ENCODE measurements at regions not wholly inside any gene's neighbourhood (a gene's known extent, or its start where the extent isn't known, plus 50 kb on each side); places are given as distances from the start of the nearest gene placed in this dataset.
"Not testable (repeated sequence)": the region's sequence is repeated elsewhere in the genome, so short reads cannot be mapped to it uniquely, and the experiment has no call there.

DNA sequence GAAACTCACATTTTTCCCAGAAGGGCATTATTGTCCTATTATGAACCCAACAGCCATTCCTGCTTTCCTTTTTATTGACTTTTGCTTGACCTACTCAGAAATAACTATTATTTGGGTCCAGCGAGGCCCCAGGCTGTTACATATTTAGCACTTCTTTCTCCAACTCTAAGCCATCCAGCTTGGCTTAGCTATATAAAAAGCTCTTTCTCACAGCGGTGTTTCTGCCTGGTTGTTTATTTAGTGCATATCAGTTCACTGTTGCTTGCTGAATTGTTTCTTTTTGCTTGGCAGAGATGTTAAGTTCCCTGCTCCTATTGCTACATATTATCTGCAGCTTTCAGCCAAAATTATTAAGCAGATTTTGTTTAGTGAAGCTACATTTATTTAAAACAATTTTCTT lies 1156.8 kb upstream of the SEMA6A start:
- Histone ChIP-seq H3K9me3 (replicated peaks) (no peaks in the 10 kb centered on the region), H3K4me3 (no peak overlapping the region), H3K27ac (replicated peaks) (no peak overlapping the region), H3K4me1 (no peaks in the 10 kb centered on the region), H3K36me3 (no peaks in the 10 kb centered on the region), H3K27me3 (ENCODE audit: low read depth) (no peaks in the 10 kb centered on the region)
- intact Hi-C loops (cut with micrococcal nuclease) = no loop called here
- TF ChIP-seq, protein P1, sequence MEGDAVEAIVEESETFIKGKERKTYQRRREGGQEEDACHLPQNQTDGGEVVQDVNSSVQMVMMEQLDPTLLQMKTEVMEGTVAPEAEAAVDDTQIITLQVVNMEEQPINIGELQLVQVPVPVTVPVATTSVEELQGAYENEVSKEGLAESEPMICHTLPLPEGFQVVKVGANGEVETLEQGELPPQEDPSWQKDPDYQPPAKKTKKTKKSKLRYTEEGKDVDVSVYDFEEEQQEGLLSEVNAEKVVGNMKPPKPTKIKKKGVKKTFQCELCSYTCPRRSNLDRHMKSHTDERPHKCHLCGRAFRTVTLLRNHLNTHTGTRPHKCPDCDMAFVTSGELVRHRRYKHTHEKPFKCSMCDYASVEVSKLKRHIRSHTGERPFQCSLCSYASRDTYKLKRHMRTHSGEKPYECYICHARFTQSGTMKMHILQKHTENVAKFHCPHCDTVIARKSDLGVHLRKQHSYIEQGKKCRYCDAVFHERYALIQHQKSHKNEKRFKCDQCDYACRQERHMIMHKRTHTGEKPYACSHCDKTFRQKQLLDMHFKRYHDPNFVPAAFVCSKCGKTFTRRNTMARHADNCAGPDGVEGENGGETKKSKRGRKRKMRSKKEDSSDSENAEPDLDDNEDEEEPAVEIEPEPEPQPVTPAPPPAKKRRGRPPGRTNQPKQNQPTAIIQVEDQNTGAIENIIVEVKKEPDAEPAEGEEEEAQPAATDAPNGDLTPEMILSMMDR (IDR thresholded peaks at IDR 0.05; ENCODE audit: borderline replicate concordance) = no peak
- DNase-seq = no peak

DNA sequence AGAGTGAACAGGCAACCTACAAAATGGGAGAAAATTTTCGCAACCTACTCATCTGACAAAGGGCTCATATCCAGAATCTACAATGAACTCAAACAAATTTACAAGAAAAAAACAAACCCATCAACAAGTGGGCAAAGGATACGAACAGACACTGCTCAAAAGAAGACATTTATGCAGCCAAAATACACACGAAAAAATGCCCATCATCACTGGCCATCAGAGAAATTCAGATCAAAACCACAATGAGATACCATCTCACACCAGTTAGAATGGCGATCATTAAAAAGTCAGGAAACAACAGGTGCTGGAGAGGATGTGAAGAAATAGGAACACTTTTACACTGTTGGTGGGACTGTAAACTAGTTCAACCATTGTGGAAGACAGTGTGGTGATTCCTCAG lies 1146.2 kb upstream of the SEMA6A start:
- H3K27ac ChIP-seq (replicated peaks); H3K27me3 ChIP-seq (ENCODE audit: low read depth); H3K36me3 ChIP-seq; intact Hi-C loops (cut with micrococcal nuclease); H3K4me3 ChIP-seq; DNase-seq; H3K4me1 ChIP-seq: not testable (repeated sequence)
- peaks cover 21% of the 10 kb centered on the region for H3K9me3 ChIP-seq (replicated peaks)

DNA sequence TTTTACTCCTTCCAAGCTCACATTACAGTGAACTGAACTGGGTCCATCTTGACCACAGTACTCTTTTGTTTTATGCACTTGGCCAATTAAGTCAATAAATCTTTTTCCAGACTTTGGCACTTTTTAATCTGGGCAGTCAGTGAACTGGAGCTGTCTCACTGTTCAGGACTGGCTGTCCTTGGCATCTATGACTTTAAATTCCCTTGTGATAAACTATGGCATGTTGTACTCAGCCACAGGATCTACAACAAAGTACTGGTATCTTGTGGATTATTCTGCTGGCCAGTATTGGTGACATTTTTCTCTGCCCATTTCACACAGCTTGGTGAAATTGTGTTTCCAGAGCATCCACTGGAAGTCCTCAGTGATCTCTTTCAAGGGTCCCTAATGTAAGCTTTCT lies 1144.8 kb upstream of the SEMA6A start:
- intact Hi-C loops (cut with micrococcal nuclease) = no loop called here
- H3K27me3 ChIP-seq (ENCODE audit: low read depth) = no peaks in the 10 kb centered on the region
- H3K36me3 ChIP-seq = no peaks in the 10 kb centered on the region
- no peaks in the 10 kb centered on the region for H3K4me1 ChIP-seq
- DNase-seq = no peak
- TF ChIP-seq, protein P1 (IDR thresholded peaks at IDR 0.05; ENCODE audit: borderline replicate concordance) = no peak
- peaks cover 30% of the 10 kb centered on the region for H3K9me3 ChIP-seq (replicated peaks)
- H3K27ac ChIP-seq (replicated peaks) = no peak overlapping the region
- H3K4me3 ChIP-seq = no peak overlapping the region

DNA sequence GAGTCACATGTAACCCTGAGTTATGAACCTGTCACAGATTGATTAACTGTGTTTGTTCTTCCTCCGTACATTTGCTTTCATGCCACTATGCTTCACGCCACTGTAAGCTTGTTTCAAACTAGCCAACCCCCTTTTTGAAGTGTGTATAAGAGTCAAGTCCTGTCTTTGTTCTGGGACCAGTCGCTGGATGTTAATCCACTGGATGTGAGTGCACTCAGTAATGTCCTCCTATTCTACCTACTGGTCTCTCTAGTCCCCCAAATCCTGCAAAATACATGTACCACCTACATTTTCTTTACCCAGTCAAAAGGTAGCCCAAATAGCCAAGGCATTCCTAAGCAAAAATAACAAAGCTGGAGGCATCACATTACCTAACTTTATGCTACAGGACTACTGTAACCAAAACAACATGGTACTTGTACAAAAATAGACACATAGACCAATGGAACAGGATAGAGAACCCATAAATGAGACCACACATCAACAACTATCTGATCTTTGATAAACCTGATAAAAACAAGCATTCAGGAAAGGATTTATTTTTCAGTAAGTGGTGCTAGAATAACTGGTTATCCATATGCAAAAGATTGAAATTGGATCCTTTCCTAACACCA lies 1139.1 kb upstream of the SEMA6A start:
- TF ChIP-seq, protein P1 (IDR thresholded peaks at IDR 0.05; ENCODE audit: borderline replicate concordance) = no peak
- no peak overlapping the region for H3K27ac ChIP-seq (replicated peaks)
- intact Hi-C loops (cut with micrococcal nuclease) = no loop called here

DNA sequence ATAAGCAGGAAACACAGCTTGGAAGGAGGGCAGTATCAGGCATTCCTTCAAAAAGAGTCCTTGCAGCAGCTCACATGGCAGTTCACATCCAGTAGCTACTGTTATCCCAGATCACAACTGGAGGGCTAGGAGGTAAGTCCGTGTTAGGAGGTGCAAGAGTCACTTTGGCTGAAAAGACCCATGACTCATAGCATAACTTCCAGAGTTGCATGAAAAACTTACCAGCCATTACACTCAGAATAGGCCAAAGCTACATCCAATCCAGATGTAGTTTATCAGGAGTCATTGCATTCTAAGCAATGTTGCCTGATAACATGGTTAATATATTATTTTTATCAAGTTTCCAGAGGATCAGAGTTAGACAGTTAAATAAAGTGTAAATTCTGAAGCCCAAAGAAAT lies 1126.4 kb upstream of the SEMA6A start:
- intact Hi-C loops (cut with micrococcal nuclease) = no loop called here
- no peak for DNase-seq
- TF ChIP-seq, protein P1 (IDR thresholded peaks at IDR 0.05; ENCODE audit: borderline replicate concordance) = no peak

More for the DNA sequence above, 1139.1 kb upstream of the SEMA6A start:
- no peak for DNase-seq
- H3K27me3 ChIP-seq (ENCODE audit: low read depth) = no peaks in the 10 kb centered on the region
- H3K36me3 ChIP-seq = no peaks in the 10 kb centered on the region
- H3K4me3 ChIP-seq = no peak overlapping the region
- H3K4me1 ChIP-seq = no peaks in the 10 kb centered on the region
- peaks cover 69% of the 10 kb centered on the region for H3K9me3 ChIP-seq (replicated peaks)

DNA sequence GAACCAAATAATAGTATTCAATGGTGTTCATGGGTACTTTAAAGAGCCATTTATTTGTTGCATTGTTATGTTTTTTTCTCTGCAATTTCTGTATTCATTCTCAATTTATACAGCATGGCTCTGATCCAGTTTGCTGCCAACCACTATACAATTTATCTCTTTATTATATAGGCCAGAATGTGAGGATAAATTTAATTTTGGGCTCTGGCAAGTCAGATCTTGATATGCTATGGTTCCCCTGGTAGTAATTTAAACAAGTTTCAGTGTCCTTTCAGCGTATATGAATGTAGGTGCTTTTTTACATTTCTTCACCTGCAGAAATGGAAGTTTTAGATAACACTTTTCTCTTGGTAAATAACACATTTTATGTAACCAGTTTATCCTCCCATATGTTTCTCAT lies 1118.0 kb upstream of the SEMA6A start:
- H3K27ac ChIP-seq (replicated peaks) = no peak overlapping the region

More for the DNA sequence above, 1126.4 kb upstream of the SEMA6A start:
- Histone ChIP-seq H3K36me3 (no peaks in the 10 kb centered on the region), H3K27me3 (ENCODE audit: low read depth) (no peaks in the 10 kb centered on the region), H3K4me3 (no peak overlapping the region), H3K4me1 (no peaks in the 10 kb centered on the region), H3K27ac (replicated peaks) (no peak overlapping the region), H3K9me3 (replicated peaks) (no peaks in the 10 kb centered on the region)

More for the DNA sequence above, 1118.0 kb upstream of the SEMA6A start:
- H3K27me3 ChIP-seq (ENCODE audit: low read depth) = no peaks in the 10 kb centered on the region
- DNase-seq = no peak
- H3K9me3 ChIP-seq (replicated peaks) = no peaks in the 10 kb centered on the region
- TF ChIP-seq, protein P1 (IDR thresholded peaks at IDR 0.05; ENCODE audit: borderline replicate concordance) = no peak
- no peak overlapping the region for H3K4me3 ChIP-seq
- intact Hi-C loops (cut with micrococcal nuclease) = no loop called here
- no peaks in the 10 kb centered on the region for H3K36me3 ChIP-seq
- H3K4me1 ChIP-seq = no peaks in the 10 kb centered on the region

Data from left ventricle myocardium inferior (tissue), 1 donor.